ENCODE measurements at regions not wholly inside any gene's neighbourhood (a gene's known extent, or its start where the extent isn't known, plus 50 kb on each side); places are given as distances from the start of the nearest gene placed in this dataset.

- DNase-seq (ENCODE audit: extremely low read depth in 1 of 2, low read depth in 1 of 2) = no peak
These were observed 911.7 kb upstream of the POU3F3 start for GRCh38 chr2:103942199-103942598.

DNA sequence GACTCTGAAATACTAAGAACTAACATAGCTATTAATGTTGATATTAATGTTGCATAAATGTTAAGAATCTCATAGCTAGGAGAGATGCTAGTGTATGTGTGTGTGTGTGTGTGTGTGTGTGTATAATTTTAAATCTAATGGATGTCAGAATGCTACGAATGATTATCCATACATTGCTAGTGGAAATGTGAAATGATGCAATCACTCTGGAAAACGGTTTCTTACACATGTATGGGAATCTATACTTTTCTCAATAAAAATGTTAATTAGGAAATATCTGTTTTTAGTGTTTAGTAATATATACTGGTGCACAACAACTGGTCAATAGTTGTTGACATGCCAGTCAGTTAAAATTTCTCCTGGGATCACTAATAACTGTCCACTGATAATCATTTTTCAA lies 908.8 kb upstream of the POU3F3 start:
- DNase-seq (ENCODE audit: extremely low read depth in 1 of 2, low read depth in 1 of 2) = no peak

DNA sequence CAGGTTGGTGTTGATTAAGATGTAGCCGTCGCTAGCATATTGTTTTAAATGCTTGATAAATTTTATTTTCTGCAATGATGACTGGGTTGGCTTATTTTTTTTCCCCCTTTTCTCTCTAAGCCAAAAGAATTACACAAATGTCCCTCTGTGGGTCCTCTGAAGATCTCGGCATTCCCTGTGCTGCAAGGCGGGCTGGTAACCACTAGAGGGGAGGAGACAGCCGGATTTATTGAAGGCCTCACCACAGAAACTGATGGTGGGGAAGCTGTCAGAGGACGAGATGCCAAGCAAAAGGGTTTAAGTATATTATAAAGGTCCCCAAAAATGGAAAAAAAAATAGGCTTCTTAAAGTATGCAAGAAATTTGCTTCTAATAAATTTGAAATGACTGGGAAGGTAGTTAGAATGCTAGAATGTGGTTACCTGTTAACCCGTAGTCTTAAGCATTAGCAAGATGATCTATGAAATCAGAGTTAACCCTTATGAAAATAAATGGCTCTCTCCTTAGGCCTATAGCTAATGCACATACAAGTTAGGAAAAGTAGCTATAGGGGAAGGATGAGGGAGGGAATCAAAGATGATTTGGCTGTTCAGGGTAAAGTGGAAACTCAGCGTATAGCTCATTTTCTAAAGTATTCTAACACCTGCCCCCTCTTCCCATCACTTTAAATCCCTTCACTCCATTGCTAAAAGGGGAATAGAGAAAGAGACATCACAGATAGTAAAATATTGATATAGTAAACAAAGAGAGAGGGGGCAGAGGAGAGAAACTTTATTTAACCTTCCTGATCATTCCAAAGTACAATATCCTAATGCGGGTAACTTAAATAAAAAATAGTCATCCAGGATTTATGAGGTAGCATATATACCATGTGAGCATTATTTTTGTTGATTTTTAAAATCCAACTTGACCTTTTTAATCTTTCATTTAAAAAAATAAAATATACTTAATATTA lies 894.5 kb upstream of the POU3F3 start:
- no peak for DNase-seq (ENCODE audit: extremely low read depth in 1 of 2, low read depth in 1 of 2)

GRCh38 chr2:103960129-103960513 lies 893.8 kb upstream of the POU3F3 start:
- DNase-seq (ENCODE audit: extremely low read depth in 1 of 2, low read depth in 1 of 2) = no peak

DNA sequence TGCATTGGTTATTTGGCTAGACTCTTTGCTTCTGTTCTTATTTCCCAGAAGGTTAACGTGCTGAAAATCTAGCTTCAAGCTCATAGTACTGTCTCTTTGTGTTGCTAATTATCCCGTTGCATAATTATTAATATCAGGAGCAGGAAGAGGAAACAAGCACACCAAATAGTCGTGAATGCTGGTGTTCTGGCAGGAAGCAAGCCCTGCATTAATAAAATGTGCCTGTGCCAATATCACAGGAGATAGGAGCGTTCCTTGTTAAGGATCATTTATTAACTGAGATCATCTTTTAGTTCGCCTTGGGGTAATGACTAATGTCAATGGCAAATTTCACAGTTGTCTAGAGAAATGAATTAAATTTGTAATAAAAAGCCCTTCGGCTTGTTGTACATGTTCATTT lies 893.0 kb upstream of the POU3F3 start:
- no peak for DNase-seq (ENCODE audit: extremely low read depth in 1 of 2, low read depth in 1 of 2)

DNA sequence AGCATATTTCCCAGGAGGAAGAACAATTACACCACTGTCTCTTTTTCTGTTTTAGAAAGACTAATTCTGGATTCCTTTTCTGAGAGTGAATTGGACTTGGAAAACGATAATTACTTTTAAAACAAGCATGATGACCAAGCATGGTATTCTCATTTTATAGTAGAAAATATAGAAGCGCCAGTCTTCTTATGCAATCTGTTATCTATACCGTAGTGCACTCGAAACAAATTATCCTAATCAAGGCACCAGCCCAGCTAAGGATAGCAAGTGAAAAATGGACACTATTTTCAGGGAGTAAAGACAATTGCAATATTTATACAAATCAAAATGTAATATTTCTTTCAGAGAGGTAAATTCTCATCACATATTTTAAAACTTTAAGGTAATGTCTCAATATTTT lies 892.1 kb upstream of the POU3F3 start:
- DNase-seq (ENCODE audit: extremely low read depth in 1 of 2, low read depth in 1 of 2) = no peak

DNA sequence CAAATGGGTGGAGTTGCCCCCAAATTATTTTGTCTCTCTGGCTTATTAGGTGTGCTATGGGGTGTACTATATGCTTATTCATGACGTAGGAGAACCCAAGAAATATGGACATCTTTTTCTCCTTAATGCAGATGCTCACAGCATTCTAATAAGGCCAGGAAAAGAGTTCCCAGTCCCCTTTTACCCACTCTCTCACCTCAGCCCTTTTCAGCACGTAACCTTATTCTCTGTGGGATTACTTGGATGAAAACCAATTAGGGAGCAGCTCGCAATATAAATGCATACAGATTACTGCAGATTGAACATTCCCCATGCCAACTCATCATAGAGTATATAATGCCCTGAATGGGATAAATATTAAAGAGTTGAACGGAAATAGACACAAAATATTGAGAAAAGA lies 891.2 kb upstream of the POU3F3 start:
- DNase-seq (ENCODE audit: extremely low read depth in 1 of 2, low read depth in 1 of 2) = no peak

DNA sequence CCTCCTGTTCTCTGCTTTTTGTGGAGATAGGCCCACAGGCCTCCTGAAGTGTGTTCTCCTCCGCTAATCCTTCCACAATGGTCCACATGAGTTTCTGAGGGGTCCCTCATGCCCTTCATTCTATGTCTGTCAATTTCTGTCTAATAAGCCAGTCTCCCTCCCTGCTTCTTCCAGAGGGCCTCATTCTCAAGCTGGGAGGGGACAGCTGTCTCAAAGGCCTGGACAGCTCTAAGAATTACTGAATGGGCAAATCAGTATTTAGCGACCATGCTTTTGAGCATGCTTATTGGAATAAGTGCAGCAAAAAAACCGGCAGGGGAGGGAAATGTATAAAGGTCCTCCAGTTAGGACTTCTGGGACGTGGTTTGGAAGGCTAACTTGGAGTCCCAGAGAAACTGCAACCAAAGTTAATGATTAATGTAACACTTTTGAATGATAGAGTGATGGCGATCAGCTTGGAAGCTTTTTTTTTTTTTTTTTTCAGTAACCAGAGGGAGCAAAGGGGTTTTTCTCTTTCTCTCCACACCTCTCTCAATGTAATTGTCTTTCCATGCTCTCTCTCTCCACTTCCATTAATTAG lies 890.7 kb upstream of the POU3F3 start:
- DNase-seq (ENCODE audit: extremely low read depth in 1 of 2, low read depth in 1 of 2) = no peak

DNA sequence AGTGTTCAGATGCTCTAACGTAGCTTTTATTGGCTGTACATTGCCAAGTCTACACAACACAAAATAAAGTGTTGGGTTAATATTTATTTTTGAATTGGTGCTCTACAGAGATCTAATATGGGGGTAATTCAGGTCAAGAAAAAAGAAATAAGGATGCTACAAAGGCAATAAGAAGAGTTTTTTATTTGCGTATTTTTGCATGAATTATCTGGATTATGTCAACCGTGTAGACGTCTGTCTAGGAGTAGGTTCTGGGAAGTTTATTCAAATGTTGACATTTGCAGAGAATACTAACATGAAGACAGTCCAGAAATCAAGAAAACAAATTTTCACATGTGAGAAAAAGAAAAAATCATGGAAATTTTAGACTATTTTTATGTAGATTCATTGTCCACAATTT lies 876.7 kb upstream of the POU3F3 start:
- DNase-seq (ENCODE audit: extremely low read depth in 1 of 2, low read depth in 1 of 2) = no peak

DNA sequence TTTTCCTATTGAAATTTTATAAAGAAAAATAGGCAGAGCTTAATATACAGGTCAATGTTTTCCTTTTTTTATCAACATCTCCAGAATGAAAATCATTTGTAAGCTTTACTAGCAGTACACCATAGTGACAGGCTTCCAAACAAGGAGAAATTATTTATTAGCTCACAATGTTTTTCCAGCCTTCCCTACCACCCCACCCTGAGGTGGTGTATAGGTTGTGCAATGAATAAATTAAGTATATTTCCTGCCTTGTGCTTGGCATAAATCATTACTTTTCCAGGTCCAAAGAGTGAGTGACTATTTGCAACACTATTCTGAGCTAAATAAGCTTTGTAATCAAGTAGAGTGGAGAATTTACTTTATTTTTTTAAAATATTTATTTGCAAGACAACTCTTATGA lies 876.2 kb upstream of the POU3F3 start:
- no peak for DNase-seq (ENCODE audit: extremely low read depth in 1 of 2, low read depth in 1 of 2)

GRCh38 chr2:103980401-103980800 lies 873.5 kb upstream of the POU3F3 start:
- DNase-seq (ENCODE audit: extremely low read depth in 1 of 2, low read depth in 1 of 2) = no peak

DNA sequence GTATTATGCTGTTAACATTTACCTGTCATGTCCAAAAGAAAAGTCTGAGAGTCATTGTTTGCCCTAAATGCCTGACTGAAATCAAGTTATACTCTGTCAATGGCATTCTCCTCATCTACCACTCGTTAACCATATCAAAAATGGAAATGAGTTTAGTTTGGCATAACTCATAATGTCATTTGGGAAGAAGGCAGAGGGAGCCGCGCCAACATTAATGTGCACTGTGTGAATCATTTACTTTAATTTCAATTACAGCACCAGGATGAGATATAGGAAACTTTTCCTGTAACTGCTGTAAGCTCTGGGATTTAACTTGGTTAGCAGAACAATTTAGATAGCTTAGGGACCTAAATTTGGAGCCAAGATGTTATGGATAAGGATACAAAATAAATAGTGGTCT lies 871.2 kb upstream of the POU3F3 start:
- no peak for DNase-seq (ENCODE audit: extremely low read depth in 1 of 2, low read depth in 1 of 2)

DNA sequence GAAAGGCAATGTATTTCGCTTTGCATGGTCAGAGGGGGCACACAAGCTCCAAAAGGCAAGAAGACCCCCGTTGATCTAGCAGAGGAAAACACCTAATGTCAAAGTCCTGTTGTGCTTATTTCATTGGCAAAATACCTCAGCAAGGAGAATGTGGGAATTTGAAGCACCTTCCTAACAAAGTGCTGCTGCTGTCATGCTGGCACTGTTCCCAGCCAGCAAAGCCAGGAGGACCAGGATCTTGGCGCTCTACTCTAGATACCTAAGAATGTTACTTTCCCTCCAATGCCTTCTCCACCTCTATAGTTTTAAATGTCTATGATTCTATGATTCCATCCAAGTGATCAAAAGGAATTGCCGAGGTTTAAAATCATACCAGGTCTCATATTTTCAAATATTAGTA lies 867.9 kb upstream of the POU3F3 start:
- DNase-seq (ENCODE audit: extremely low read depth in 1 of 2, low read depth in 1 of 2) = no peak

DNA sequence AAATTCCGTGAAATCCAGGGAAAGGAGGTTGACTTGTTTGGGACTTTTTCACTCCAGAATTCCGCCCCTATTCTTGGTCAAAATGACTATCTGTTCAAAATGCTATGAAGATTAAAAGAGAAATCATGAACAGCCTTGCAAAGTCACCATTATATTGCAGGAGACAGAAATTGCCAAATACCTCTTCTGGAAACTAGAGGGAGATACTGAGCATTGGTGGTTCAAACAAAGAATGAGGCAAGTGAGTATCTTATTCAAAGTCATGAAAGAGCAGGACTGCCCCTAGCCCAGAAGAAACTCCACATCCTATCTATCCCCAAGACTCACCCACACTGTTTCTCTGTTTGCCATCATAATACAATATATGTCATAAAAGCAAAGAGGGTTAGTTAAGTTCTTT lies 862.3 kb upstream of the POU3F3 start:
- DNase-seq (ENCODE audit: extremely low read depth in 1 of 2, low read depth in 1 of 2) = no peak

- DNase-seq (ENCODE audit: extremely low read depth in 1 of 2, low read depth in 1 of 2) = no peak
These were observed 849.1 kb upstream of the POU3F3 start for GRCh38 chr2:104004821-104005220.

DNA sequence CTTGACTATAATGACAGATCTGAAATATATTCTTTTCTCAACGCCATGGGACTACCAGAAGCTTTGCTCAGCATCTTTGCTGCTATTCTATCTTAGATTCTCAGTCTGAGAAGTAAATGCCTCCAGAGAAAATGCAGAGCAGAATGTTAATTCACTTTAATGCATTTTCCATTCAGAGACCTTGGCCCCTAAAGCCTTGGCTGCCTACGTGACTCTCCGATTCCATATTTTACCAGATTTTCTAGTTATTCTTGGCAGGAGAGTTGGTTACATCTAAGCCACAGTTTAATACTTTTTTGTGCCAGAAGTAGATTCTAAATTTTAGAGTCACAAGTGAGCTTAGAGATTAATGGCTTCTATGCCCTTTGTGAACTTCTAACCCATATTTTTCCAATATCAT lies 837.1 kb upstream of the POU3F3 start:
- DNase-seq (ENCODE audit: extremely low read depth in 1 of 2, low read depth in 1 of 2) = no peak

DNA sequence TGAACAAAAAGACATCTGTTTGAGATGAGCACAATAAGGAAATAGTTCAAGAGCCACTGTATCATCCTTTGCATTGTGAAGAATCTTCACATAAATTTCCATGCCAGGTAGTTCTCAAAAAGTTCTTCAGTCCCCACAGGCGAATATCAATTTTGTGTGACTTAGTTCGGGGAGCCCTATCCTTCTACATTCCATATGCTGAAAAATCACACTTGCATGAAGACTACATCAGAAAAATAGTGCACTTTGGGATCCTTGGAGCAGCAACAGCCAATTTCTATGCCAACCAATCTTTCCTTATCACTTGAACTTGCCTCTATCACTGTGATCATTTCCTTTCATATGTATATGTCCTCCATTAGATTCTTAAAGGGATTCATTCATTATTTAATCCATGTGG lies 830.6 kb upstream of the POU3F3 start:
- no peak for DNase-seq (ENCODE audit: extremely low read depth in 1 of 2, low read depth in 1 of 2)

DNA sequence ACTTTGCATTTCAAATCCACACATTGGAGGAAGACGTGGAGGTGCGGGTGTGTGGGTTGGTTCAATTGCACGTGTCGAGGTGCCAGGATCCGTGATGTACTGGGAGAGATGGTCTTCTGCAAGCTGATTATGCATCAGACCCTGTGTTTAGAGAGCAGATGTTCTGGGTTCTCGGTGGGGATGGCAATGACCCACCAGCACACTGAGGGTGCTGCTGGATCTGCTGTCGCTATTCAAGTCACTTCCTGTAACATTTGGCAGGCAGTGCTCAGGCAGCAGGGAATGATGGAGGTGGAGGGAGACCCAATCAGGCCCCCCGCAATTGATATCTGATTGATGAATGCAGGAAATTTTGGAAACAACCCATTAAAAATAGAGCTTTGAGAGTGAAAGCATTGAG lies 830.1 kb upstream of the POU3F3 start:
- DNase-seq (ENCODE audit: extremely low read depth in 1 of 2, low read depth in 1 of 2) = no peak

- DNase-seq (ENCODE audit: extremely low read depth in 1 of 2, low read depth in 1 of 2) = no peak
These were observed 828.6 kb upstream of the POU3F3 start for GRCh38 chr2:104025295-104025694.

DNA sequence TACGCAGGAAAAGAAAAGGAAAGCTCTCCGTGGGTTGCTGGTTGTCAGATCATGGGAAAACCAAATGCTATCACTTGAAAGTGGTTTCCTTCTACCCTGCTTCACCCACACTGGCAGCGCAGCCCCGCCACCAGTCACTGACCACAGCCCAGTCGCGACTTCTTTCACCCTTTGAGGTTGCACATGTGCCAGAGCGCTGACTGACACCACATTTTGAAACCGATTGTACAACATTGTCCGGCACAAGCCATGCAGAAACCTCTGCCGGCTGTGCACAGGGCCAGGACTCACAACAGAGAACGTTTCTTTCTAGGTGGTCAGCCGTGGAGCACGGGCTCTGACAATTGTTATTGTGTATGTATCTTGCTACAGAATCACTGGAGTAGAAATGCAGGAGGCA lies 827.2 kb upstream of the POU3F3 start:
- DNase-seq (ENCODE audit: extremely low read depth in 1 of 2, low read depth in 1 of 2) = no peak

DNA sequence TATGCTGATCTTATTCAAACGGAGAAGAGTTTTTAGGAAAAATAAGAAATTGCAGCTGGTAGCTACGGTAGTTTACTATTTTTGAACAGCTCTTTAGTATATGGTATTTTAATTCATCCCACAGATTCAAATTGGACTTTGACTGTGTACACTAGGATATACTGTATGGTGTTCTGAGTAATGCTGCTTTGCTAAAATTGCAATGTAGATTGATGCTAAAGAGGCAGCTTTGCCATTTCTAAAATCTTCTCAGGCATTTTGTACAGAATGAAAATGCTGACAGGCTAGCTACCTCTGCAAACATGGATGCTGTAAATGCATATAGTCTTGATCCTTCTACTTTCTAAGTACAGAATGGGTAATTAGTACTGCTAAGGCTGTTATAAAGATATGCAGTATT lies 826.6 kb upstream of the POU3F3 start:
- no peak for DNase-seq (ENCODE audit: extremely low read depth in 1 of 2, low read depth in 1 of 2)

- DNase-seq (ENCODE audit: extremely low read depth in 1 of 2, low read depth in 1 of 2) = no peak
These were observed 825.9 kb upstream of the POU3F3 start for GRCh38 chr2:104028061-104028460.

- DNase-seq (ENCODE audit: extremely low read depth in 1 of 2, low read depth in 1 of 2) = no peak
These were observed 820.5 kb upstream of the POU3F3 start for GRCh38 chr2:104033399-104033798.

All from stimulated activated CD8-positive, alpha-beta memory T cell treated with anti-CD3 and anti-CD28 coated beads, Interleukin-7, amount 100 ng/mL, for 48 hours (primary cell).